SKM-1 (cell line): ENCODE measurements at regions not wholly inside any gene's neighbourhood (a gene's known extent, or its start where the extent isn't known, plus 50 kb on each side); places are given as distances from the start of the nearest gene placed in this dataset.
"Not testable (repeated sequence)": the region's sequence is repeated elsewhere in the genome, so short reads cannot be mapped to it uniquely, and the experiment has no call there.

Experiments used
- DNase-seq: peaks from one replicate; lab custom pipeline; 2025; ENCODE audit not compliant: unreplicated experiment; lab: John Stamatoyannopoulos, UW

- no peak for DNase-seq
Observed at GRCh38 chr17:79560527-79560926, 50.3 kb downstream of the RBFOX3 start.

- no peak for DNase-seq
Observed at GRCh38 chr17:79559111-79559887, 51.6 kb downstream of the RBFOX3 start.

GRCh38 chr17:79558091-79558900 is 52.6 kb downstream of the RBFOX3 start:
- no peak for DNase-seq

GRCh38 chr17:79557276-79558090 is 53.4 kb downstream of the RBFOX3 start:
- no peak for DNase-seq

GRCh38 chr17:79556271-79556670 is 54.6 kb downstream of the RBFOX3 start:
- DNase-seq, result no peak

GRCh38 chr17:79555543-79555942 is 55.3 kb downstream of the RBFOX3 start:
- no peak for DNase-seq

GRCh38 chr17:79554346-79554745 is 56.5 kb downstream of the RBFOX3 start:
- not testable (repeated sequence) for DNase-seq

- no peak for DNase-seq
Observed at GRCh38 chr17:79552824-79553223, 58.0 kb downstream of the RBFOX3 start.

GRCh38 chr17:79552405-79552804 is 58.4 kb downstream of the RBFOX3 start:
- no peak for DNase-seq

- no peak for DNase-seq
Observed at GRCh38 chr17:79549141-79549915, 61.5 kb downstream of the RBFOX3 start.

GRCh38 chr17:79548116-79548515 is 62.7 kb downstream of the RBFOX3 start:
- no peak for DNase-seq

- no peak for DNase-seq
Observed at GRCh38 chr17:79547586-79547985, 63.3 kb downstream of the RBFOX3 start.

GRCh38 chr17:79547171-79547570 is 63.7 kb downstream of the RBFOX3 start:
- not testable (repeated sequence) for DNase-seq

GRCh38 chr17:79546386-79546785 is 64.5 kb downstream of the RBFOX3 start:
- no peak for DNase-seq

GRCh38 chr17:79545251-79546005 is 65.4 kb downstream of the RBFOX3 start:
- DNase-seq, result no peak

GRCh38 chr17:79544142-79544914 is 66.5 kb downstream of the RBFOX3 start:
- DNase-seq, result no peak

GRCh38 chr17:79543531-79543930 is 67.3 kb downstream of the RBFOX3 start:
- DNase-seq, result no peak

- no peak for DNase-seq
Observed at GRCh38 chr17:79542718-79543117, 68.1 kb downstream of the RBFOX3 start.
